DMS79 (cell line): ENCODE measurements at regions not wholly inside any gene's neighbourhood (a gene's known extent, or its start where the extent isn't known, plus 50 kb on each side); places are given as distances from the start of the nearest gene placed in this dataset.

Source experiments
- DNase-seq: peaks from one replicate; lab custom pipeline; 2025; lab: John Stamatoyannopoulos, UW

DNA sequence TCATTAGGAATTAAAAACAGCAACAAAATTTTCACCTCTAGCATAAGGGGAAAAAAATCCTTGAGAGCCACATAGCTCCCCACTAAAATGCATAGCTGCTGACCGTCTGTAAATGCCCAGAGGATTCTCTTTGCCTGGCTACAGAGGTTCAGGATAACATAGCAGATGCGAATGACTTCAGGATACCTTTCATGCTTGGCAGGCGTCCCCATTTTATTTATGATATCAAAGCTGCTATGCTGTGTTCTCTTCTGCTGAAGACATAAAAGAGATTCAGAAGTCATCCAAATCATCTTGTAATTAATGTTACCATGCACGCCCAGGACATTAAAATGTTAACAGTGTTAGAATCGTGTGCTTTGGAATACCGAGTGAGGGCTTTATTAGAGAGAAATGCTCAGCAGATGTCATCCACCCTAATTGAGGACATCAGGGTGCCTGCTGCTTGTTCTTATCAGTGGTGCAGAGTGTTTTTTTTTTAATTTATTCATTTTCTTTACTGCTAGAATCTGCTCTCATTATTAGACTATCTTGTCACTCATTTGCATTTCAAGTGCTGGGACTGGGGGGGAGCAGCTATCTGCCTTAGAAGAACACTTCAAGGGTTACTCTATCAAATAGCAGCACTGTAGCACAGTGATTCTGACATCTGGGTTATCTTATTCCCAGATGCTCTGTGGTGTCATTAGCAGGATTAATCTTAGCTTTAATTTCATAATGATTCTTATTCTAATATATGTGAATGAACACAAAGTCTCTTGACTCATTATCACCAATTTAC lies 139.5 kb downstream of the ZNF326 start:
- no peak for DNase-seq

DNA sequence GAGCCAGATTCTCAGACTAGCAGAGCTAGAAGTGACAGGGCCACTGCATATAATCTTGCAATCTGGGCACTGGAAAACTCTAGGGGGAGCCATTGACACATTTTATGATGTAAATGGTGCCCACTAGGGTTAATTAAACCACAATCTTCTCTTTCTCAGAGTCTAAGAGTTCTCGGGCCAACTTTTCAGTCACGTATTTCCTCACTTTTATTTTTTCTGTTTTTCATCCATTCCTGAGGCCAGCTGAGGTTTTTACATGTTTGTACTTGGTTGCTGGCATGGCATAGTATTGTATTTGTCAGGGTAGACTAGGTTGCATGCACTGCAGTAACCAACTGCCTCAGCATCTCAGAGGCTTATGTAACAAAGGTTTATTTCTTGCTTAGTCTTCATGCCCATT lies 138.2 kb downstream of the ZNF326 start:
- no peak for DNase-seq

DNA sequence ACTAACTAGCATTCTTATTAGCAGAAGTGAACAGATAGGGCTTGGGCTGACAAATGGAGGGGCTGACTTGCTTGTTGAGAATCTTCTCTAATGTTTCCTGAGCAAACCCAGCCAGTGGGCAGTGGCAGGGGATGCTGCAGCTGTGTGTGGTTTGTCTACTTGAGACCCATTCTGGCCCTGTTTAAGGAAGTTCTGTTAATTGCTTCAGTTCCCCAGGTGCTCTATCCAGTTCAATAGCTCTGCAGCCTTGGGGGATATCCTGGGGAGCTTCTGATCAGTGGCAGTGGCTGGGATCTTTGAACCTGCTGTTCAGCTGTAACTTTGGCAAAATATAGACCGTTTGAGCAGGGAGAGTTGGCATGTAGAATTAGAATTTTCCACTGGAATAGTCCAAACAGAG lies 137.4 kb downstream of the ZNF326 start:
- no peak for DNase-seq

DNA sequence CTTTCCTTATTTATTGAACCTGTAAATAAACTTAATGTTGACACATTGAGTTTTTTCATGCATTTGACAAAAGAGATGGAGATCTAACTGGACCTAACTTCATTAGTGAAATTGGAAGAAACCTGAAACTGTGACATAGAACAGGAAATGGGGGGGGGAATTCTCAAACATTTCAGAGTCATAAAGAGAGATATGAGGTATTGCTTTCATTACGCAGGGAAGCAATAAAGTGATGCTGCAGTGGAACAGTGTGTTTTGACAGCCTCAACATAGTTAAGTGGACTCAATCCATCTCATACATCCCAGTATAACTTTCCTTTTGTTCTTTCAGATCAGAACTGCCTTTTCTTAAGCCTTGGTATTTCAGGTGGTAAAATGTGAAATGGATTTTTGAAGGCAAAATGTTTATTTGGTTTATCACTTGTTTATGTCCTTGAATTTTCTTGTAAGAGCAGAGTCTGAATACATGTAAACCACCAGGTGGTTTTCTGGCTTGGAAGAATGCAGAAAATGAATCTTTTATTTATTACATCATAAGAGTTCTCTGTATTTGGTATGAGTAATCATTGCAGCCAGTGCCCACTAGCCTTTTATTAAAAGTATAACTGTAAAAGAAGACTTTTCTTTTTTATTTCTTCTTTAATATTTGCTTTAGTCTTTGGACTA lies 132.5 kb downstream of the ZNF326 start:
- DNase-seq, result no peak

DNA sequence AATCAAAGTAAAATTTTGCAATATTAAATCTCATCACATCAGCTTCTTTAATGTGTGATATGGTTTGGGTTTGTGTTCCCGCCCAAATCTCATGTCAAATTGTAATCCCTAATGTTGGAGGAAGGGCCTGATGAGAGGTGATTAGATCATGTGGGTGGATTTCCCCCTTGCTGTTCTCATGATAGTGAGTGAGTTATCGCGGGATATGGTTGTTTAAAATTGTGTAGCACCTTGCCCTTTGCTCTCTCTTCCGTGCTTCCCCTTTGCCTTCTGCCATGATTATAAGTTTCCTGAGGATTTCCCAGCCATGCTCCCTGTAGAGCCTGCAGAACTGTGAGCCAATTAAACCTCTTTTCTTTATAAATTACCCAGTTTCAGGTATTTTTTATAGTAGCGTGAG lies 131.9 kb downstream of the ZNF326 start:
- no peak for DNase-seq

DNA sequence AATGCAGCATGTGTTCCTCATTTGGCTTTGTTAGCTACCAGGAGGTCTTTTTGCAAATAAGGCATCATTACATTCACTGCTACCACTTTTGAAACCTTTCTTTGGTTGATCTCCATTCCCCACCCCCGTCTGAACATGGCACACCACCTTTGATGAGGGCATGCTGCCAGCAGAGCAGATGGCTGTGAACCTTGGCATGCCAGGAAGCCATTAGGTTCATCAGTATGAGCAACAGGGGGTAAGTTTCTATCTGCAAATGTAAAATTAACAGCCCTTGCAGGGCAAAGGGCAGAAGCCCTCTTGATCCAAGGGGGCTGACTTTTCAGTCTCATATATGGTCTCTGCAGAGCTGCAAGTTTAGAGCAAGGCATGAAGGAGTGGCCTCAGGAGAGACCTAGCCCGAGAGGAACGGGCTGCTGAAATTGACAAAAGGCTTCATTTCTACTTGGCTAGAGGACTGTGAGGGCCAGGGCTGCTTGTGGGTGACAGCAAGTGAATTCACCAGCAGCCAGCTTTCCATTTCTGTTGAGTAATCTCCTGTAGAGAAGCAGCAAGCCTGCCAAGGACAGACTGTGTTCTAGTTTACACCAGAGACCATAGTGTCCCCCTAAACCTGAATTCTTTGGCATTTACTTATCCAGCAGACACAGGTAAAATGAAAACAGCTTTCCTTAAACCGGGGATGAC lies 127.9 kb downstream of the ZNF326 start:
- peak; percentile 73 for DNase-seq

DNA sequence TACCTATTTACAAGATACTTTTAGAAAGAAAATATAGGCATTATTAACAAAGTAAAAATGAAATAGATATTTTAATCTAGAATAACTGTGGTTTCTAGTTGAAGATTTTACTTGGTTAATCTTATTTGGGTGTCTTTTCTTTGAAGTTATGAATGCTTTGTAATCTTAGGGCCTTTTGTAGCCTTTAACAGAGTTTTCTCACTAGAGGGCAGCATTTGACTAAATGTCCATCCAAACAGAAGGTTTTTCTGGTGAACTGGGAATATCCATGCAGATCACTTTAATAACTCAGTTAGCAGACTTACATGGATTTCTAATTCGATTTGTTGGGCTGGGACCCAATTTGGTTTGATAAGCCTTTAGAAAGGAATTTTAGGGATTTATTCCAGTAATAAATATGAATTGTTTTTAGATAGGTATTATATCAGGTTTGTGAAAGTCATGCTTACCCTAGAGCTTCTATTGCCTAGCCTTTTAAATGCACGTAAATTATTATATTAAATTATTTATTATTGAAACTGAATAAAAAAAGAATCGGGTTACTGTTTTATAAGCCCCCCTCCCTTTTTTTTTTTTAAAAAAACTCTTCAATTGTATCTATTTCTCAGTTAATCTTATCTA lies 119.7 kb downstream of the ZNF326 start:
- peak; percentile 42 for DNase-seq

DNA sequence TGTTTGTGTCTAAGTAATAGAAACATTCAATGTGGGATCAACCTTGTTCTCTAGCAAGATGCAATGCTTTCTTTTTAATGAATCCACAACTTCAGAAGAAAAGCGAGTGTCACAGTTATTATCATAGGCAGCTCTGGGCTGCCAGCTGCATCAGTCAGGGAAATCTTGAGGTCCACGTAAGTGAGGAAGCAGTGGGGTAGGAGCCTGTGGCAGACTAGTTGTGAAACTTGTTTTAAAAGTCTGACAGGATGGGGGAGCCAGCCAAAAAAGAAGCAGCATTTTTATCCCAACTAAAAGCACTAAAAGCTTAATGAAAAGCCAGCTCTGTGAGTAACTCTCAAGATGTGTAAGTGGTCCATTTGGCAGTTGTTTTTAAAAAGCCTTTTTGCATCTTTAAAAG lies 113.1 kb downstream of the ZNF326 start:
- DNase-seq, result no peak

DNA sequence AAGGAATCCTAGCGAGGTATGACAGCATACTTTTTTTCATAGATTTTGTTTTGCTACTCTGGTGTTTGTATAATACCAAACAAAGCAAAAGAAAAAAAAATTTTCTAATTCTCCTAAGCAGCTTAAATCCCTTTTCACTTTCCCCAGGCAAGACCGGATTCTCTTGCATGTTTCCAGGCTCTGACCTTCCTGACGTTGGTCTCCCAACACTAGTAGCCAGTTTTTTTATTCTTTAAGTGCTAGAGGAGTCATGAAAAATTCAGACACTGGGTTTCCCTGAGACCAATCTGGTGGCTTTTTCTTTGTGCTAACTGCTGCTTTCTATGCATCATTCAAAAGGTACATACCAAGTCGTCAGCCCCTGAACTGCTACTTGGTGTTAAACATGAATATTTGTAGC lies 111.4 kb downstream of the ZNF326 start:
- no peak for DNase-seq

DNA sequence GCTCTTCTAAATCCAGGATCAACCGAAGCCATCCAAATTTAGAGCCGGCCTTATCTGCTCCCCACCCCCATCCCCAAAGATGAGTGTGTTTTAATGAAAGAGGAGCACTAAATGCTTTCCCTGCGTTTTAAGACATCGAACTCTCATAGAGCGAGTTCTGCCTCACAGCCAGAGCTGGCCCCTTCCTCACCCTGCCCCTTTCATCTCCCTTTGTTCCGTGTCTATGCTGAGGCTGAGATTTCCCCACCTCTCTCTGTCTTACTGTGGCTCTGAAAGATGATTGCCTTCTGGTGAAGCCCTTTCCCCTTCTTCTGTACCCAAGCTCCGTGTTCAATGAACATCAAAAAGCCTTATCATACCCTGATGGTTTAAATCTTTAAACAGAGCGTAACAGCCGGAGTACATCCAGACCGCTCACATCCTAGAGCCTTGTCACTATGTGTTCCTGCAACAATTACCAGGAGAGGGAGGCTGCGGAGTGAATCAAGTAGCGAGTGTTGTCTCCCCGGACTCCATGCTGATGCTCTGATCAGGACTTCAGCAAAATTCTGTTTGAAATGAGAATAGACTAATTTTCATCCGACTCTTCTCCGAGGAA lies 110.1 kb downstream of the ZNF326 start:
- DNase-seq, result no peak

DNA sequence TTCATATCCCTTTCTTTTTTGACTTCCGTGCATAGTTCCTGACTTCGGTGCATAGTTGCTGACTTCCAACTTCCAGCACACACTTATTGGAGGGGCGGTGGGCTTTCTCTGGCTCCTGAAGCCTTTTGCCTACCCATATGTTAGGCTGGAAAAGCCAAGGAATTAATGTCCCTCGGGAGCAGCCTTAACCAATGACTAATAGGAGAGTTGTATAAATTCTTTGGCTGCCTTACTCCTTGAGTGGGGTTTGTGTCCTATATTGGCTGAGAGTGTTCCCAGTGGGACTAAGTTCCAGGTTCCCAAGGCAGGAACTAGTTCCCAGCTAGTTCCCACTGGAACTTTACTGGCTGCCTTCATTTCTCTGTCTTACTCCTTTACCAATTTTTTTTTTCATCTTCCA lies 105.7 kb downstream of the ZNF326 start:
- DNase-seq, result no peak

DNA sequence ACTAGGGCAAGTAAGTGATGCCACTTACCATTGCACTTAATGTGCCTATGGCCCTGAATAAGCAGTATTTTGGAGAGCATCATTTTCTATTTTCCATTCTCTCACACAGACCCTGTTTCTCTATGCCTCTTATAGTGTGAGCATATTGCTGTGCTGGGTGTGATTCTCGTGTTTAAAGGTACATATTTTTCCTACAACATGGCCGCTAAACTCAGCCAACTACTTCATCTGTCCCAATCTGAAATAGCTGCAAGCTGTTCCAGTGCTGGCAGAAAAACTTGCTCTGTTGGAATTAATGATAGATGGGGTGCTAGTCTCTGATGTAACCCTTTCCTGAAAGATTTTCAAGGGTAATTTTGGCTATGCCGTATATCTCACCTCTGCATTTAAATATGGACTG lies 97.5 kb downstream of the ZNF326 start:
- no peak for DNase-seq
